ENCODE measurements at regions not wholly inside any gene's neighbourhood (a gene's known extent, or its start where the extent isn't known, plus 50 kb on each side); places are given as distances from the start of the nearest gene placed in this dataset.

- no peak for DNase-seq (ENCODE audit: low read depth)
These were observed 852.8 kb upstream of the TMEM132C start for GRCh38 chr12:127414186-127414585.

- DNase-seq (ENCODE audit: low read depth): no peak
These were observed 852.3 kb upstream of the TMEM132C start for GRCh38 chr12:127414636-127415035.

- DNase-seq (ENCODE audit: low read depth): no peak
These were observed 850.2 kb upstream of the TMEM132C start for GRCh38 chr12:127416796-127417195.

- no peak for DNase-seq (ENCODE audit: low read depth)
These were observed 847.9 kb upstream of the TMEM132C start for GRCh38 chr12:127419111-127419510.

GRCh38 chr12:127421614-127422013 lies 845.4 kb upstream of the TMEM132C start:
- no peak for DNase-seq (ENCODE audit: low read depth)

GRCh38 chr12:127422935-127423566 lies 843.9 kb upstream of the TMEM132C start:
- DNase-seq (ENCODE audit: low read depth): no peak

- no peak for DNase-seq (ENCODE audit: low read depth)
These were observed 841.5 kb upstream of the TMEM132C start for GRCh38 chr12:127425474-127425873.

GRCh38 chr12:127428420-127428819 lies 838.5 kb upstream of the TMEM132C start:
- no peak for DNase-seq (ENCODE audit: low read depth)

- DNase-seq (ENCODE audit: low read depth): no peak
These were observed 837.3 kb upstream of the TMEM132C start for GRCh38 chr12:127429551-127430285.

GRCh38 chr12:127430401-127430800 lies 836.6 kb upstream of the TMEM132C start:
- no peak for DNase-seq (ENCODE audit: low read depth)

- DNase-seq (ENCODE audit: low read depth): no peak
These were observed 835.8 kb upstream of the TMEM132C start for GRCh38 chr12:127431177-127431576.

- no peak for DNase-seq (ENCODE audit: low read depth)
These were observed 835.4 kb upstream of the TMEM132C start for GRCh38 chr12:127431594-127431993.

GRCh38 chr12:127435439-127435838 lies 831.5 kb upstream of the TMEM132C start:
- no peak for DNase-seq (ENCODE audit: low read depth)

GRCh38 chr12:127438512-127439244 lies 828.3 kb upstream of the TMEM132C start:
- no peak for DNase-seq (ENCODE audit: low read depth)

GRCh38 chr12:127445581-127446139 lies 821.3 kb upstream of the TMEM132C start:
- DNase-seq (ENCODE audit: low read depth): no peak

- no peak for DNase-seq (ENCODE audit: low read depth)
These were observed 818.1 kb upstream of the TMEM132C start for GRCh38 chr12:127448906-127449305.

- no peak for DNase-seq (ENCODE audit: low read depth)
These were observed 816.1 kb upstream of the TMEM132C start for GRCh38 chr12:127450826-127451225.

- DNase-seq (ENCODE audit: low read depth): no peak
These were observed 811.4 kb upstream of the TMEM132C start for GRCh38 chr12:127455347-127456265.

GRCh38 chr12:127457726-127458125 lies 809.2 kb upstream of the TMEM132C start:
- DNase-seq (ENCODE audit: low read depth): no peak

- DNase-seq (ENCODE audit: low read depth): no peak
These were observed 807.8 kb upstream of the TMEM132C start for GRCh38 chr12:127459166-127459565.

- no peak for DNase-seq (ENCODE audit: low read depth)
These were observed 807.3 kb upstream of the TMEM132C start for GRCh38 chr12:127459687-127460086.

- no peak for DNase-seq (ENCODE audit: low read depth)
These were observed 803.7 kb upstream of the TMEM132C start for GRCh38 chr12:127463237-127463636.

All from activated T-cell treated with anti-CD3 and anti-CD28 coated beads for 1 hour (primary cell).